Stomach (tissue), 8 donors: ENCODE measurements at regions not wholly inside any gene's neighbourhood (a gene's known extent, or its start where the extent isn't known, plus 50 kb on each side); places are given as distances from the start of the nearest gene placed in this dataset.

ENCODE experiments used
- DNase-seq, 2 donors: peaks; one replicate each; pipeline versions ENCODE4 v3.0.0 to v3.0.0-alpha.2; 2013 to 2019
- H3K27ac ChIP-seq, 5 donors: fragments of 200-600 bp in 4 of 5; sonication (generic) in 4 of 5; one replicate each; pipeline ENCODE4 v1.5.1; 2013 to 2019; ENCODE audit warnings: mild to moderate bottlenecking in 1 of 5, moderate library complexity in 1 of 5
- H3K27me3 ChIP-seq, 3 donors: fragments of 200-600 bp; sonication (generic); one replicate each; pipeline ENCODE4 v1.5.1; 2017 to 2019; ENCODE audit warnings: mixed run types in 1 of 3
- H3K36me3 ChIP-seq, 4 donors: fragments of 200-600 bp; sonication (generic); 1 replicate in 3 of 4; 2 replicates in 1 of 4; pipeline ENCODE4 v1.5.1; 2016 to 2019
- H3K4me1 ChIP-seq, 4 donors: fragments of 200-600 bp; sonication (generic); one replicate each; pipeline ENCODE4 v1.5.1; 2016 to 2019
- H3K4me3 ChIP-seq, 4 donors: fragments of 200-600 bp; sonication (generic) in 3 of 4; one replicate each; pipeline ENCODE4 v1.5.1; 2016 to 2019; ENCODE audit warnings: mild to moderate bottlenecking in 1 of 4
- H3K9me3 ChIP-seq, 4 donors: fragments of 200-600 bp; sonication (generic); one replicate each; pipeline ENCODE4 v1.5.1; 2016 to 2019
- CTCF ChIP-seq, 7 experiments: fragments of 450-650 bp in 4 of 7; fragments of 200-600 bp in 3 of 7; sonication (generic) in 3 of 7; IDR thresholded peaks; one replicate each; pipeline ENCODE4 v1.5.1; 2016 to 2019; ENCODE audit warnings: antibody characterized with exemption in 7 of 7, control low read depth in 2 of 7, mild to moderate bottlenecking in 1 of 7
- EP300 ChIP-seq: sonication (generic); formaldehyde crosslinking; IDR thresholded peaks from one replicate; pipeline ENCODE4 v1.6.1; 2017; ENCODE audit warnings: antibody characterized with exemption
- POLR2A ChIP-seq, 4 donors: fragments of 450-650 bp; IDR thresholded peaks; one replicate each; pipeline ENCODE4 v1.6.1; 2016; ENCODE audit warnings: antibody characterized with exemption in 4 of 4, control low read depth in 2 of 4, mild to moderate bottlenecking in 1 of 4, moderate library complexity in 1 of 4
- POLR2AphosphoS5 ChIP-seq, 3 donors: sonication (generic); formaldehyde crosslinking; IDR thresholded peaks; one replicate each; pipeline ENCODE4 v1.6.1; 2016; ENCODE audit warnings: antibody characterized with exemption in 3 of 3
- WGBS, 5 donors: extraction: QIAGEN DNeasy Blood & Tissue Kit in 3 of 5; methylation state at CpG; one replicate each; pipeline versions ENCODE4 v1.1.5 to v1.1.7; 2013 to 2018; 5-methylcytosine and 5-hydroxymethylcytosine counted together
- intact Hi-C: fragments of 100-400 bp; cut with DNase I; formaldehyde crosslinking; loops from one replicate; pipeline ENCODE4 v1.15.1; 2023; ENCODE audit warnings: low total_unique reads
- donor health status: healthy with polysubstance abuse.
- donor health status: Bipolar disorder and iron deficiency.
- donor health status: healthy.

- TF ChIP-seq CTCF (IDR thresholded peaks at IDR 0.05), result no peak
- TF ChIP-seq EP300, result no peak
- TF ChIP-seq POLR2AphosphoS5 (IDR thresholded peaks at IDR 0.05), result no peak
- TF ChIP-seq POLR2A (IDR thresholded peaks at IDR 0.05), result no peak
- peaks cover 0 to 10% (median 0%) of the 10 kb centered on the region in 4 donors for H3K9me3 ChIP-seq
- no peaks in the 10 kb centered on the region for H3K4me1 ChIP-seq
- no peak overlapping the region for H3K4me3 ChIP-seq
- peaks cover 0 to 5% (median 0%) of the 10 kb centered on the region in 3 donors for H3K27me3 ChIP-seq
- no peak for DNase-seq
- intact Hi-C loops, result no loop called here
- H3K27ac ChIP-seq, result no peak overlapping the region
- H3K36me3 ChIP-seq, result no peaks in the 10 kb centered on the region
- WGBS, 5 donors, result 56 to 66% (median 58%) methylated on average over 5 of the region's 5 CpGs
These were observed 202.1 kb upstream of the PLXNA2 start for GRCh38 chr1:208446271-208446691.

- no peaks in the 10 kb centered on the region for H3K9me3 ChIP-seq
- TF ChIP-seq POLR2A (IDR thresholded peaks at IDR 0.05) (no peak), CTCF (IDR thresholded peaks at IDR 0.05) (no peak), POLR2AphosphoS5 (IDR thresholded peaks at IDR 0.05) (no peak), EP300 (no peak)
- peaks cover 0 to 5% (median 0%) of the 10 kb centered on the region in 3 donors for H3K27me3 ChIP-seq
- 85 to 93% (median 88%) methylated on average over 4 of the region's 4 CpGs for WGBS, 5 donors
- no peak overlapping the region for H3K27ac ChIP-seq
- no peak for DNase-seq
- intact Hi-C loops, result no loop called here
- H3K4me1 ChIP-seq, result no peaks in the 10 kb centered on the region
- H3K4me3 ChIP-seq, result no peak overlapping the region
- no peaks in the 10 kb centered on the region for H3K36me3 ChIP-seq
These were observed 204.2 kb upstream of the PLXNA2 start for GRCh38 chr1:208448425-208448824.

GRCh38 chr1:208449951-208450350 lies 205.8 kb upstream of the PLXNA2 start:
- H3K27ac ChIP-seq, result no peak overlapping the region
- H3K4me1 ChIP-seq, result no peaks in the 10 kb centered on the region
- H3K27me3 ChIP-seq, result peaks cover 0 to 5% (median 0%) of the 10 kb centered on the region in 3 donors
- no peaks in the 10 kb centered on the region for H3K9me3 ChIP-seq
- intact Hi-C loops, result no loop called here
- TF ChIP-seq POLR2A (IDR thresholded peaks at IDR 0.05), result no peak
- TF ChIP-seq EP300, result no peak
- no peak for TF ChIP-seq CTCF (IDR thresholded peaks at IDR 0.05)
- no peak for TF ChIP-seq POLR2AphosphoS5 (IDR thresholded peaks at IDR 0.05)
- no peaks in the 10 kb centered on the region for H3K36me3 ChIP-seq
- WGBS, 5 donors, result 80 to 90% (median 85%) methylated on average over 4 to 7 of the region's 7 CpGs
- no peak for DNase-seq
- H3K4me3 ChIP-seq, result no peak overlapping the region

GRCh38 chr1:208450958-208451357 lies 206.8 kb upstream of the PLXNA2 start:
- Histone ChIP-seq H3K36me3 (no peaks in the 10 kb centered on the region), H3K4me3 (no peak overlapping the region), H3K9me3 (no peaks in the 10 kb centered on the region), H3K27ac (no peak overlapping the region), H3K27me3 (peaks cover 0 to 3% (median 0%) of the 10 kb centered on the region in 3 donors), H3K4me1 (no peaks in the 10 kb centered on the region)
- intact Hi-C loops, result no loop called here
- TF ChIP-seq POLR2A (IDR thresholded peaks at IDR 0.05), result no peak
- 63 to 77% (median 77%) methylated on average over 10 of the region's 10 CpGs for WGBS, 5 donors
- peak in 1 of 2 donors; percentile 70 for DNase-seq

GRCh38 chr1:208455821-208456220 lies 211.6 kb upstream of the PLXNA2 start:
- H3K4me1 ChIP-seq, result no peaks in the 10 kb centered on the region
- H3K4me3 ChIP-seq, result no peak overlapping the region
- intact Hi-C loops, result no loop called here
- no peak overlapping the region for H3K27ac ChIP-seq
- TF ChIP-seq POLR2AphosphoS5 (IDR thresholded peaks at IDR 0.05) (no peak), CTCF (IDR thresholded peaks at IDR 0.05) (no peak), POLR2A (IDR thresholded peaks at IDR 0.05) (no peak), EP300 (no peak)
- WGBS, 5 donors, result 57 to 66% (median 61%) methylated on average over 3 of the region's 3 CpGs
- no peaks in the 10 kb centered on the region for H3K36me3 ChIP-seq
- no peaks in the 10 kb centered on the region for H3K9me3 ChIP-seq
- DNase-seq, result no peak
- no peaks in the 10 kb centered on the region for H3K27me3 ChIP-seq
